GM12892 (cell line): ENCODE measurements at regions not wholly inside any gene's neighbourhood (a gene's known extent, or its start where the extent isn't known, plus 50 kb on each side); places are given as distances from the start of the nearest gene placed in this dataset.

Experiments
- POLR2A ChIP-seq: IDR thresholded peaks from 2 replicates; pipeline ENCODE4 v1.6.1; 2011; ENCODE audit warnings: low read depth, low read length, control low read depth
- TAF1 ChIP-seq: IDR thresholded peaks from 2 replicates; pipeline ENCODE4 v1.6.1; 2011; ENCODE audit warnings: low read depth, mild to moderate bottlenecking, control low read depth, low read length, borderline replicate concordance

GRCh38 chr1:38486085-38486484 is 373.5 kb downstream of the RRAGC start:
- TF ChIP-seq TAF1 (no peak), POLR2A (no peak)
